Stimulated activated CD4-positive, alpha-beta T cell treated with anti-CD3 and anti-CD28 coated beads, Interleukin-15, amount 100 ng/mL, for 1 hour (primary cell): ENCODE measurements at regions not wholly inside any gene's neighbourhood (a gene's known extent, or its start where the extent isn't known, plus 50 kb on each side); places are given as distances from the start of the nearest gene placed in this dataset.
"Not testable (repeated sequence)": the region's sequence is repeated elsewhere in the genome, so short reads cannot be mapped to it uniquely, and the experiment has no call there.

Source experiments
- DNase-seq, 2 donors: peaks; one replicate each; pipeline ENCODE4 v3.0.0-alpha.2; 2020; ENCODE audit warnings: low read depth in 1 of 2, low spot score in 1 of 2

- DNase-seq, result no peak
Observed at GRCh38 chr17:5745111-5745813, 161.0 kb upstream of the NLRP1 start.

GRCh38 chr17:5747276-5747675 is 163.0 kb upstream of the NLRP1 start:
- DNase-seq, result no peak

DNA sequence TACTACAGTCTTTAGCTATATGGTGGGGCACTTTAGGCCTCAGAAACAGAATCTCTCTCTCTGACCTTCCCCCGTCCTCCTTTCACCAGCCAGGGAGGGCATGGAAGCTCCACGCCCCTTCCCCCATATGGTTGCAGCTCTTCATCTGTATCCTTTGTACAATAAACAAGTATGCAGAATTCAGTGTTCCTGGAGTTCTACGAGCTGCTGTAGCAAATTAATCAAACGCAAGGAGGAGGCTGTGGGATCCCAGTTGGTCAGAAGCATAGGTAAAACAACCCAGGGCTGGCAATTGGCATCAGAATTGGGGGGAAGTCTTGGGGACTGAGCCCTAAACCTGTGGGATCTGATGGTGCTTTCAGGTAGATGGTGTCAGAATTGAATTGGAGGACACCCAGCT is 163.7 kb upstream of the NLRP1 start:
- no peak for DNase-seq

DNA sequence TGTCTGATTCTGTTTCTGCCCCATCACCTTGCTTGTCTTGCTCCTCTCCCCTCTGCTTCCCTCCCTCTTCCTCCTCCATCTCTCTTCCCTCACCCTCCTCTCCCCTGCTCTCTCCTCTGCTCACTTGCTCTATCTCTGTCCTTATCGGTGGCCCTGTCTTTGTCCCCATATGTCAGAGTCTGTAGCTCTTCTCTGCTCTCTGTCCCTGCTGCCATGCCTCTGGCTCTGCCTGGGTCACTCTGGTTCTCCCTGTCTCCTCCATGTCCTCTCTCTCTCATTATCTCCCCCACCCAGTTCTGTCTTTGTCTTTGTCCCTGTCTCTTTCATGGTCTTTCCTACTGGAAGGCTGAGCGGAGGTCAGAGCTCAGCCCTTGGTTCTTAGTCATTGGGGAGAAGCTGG is 169.1 kb upstream of the NLRP1 start:
- DNase-seq, result no peak

- DNase-seq, result no peak
Observed at GRCh38 chr17:5757314-5757907, 173.1 kb upstream of the NLRP1 start.

DNA sequence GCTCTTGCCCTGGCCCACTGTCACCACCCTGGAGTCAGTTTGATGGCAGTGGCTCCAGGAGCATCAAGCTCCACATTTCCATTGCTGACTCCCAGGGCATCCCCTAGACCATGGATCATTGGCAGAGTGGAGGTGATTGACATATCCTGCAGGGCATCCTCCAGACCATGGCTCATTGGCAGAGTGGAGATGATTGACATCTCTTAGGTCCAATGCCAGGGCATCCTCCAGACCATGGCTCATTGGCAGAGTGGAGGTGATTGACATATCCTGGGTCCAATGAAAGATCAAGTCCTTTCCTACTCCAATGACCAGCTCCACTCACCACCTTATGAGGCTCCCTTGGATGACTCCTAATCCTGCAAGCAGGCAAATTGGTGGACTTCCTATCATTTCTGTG is 174.3 kb upstream of the NLRP1 start:
- DNase-seq, result no peak

DNA sequence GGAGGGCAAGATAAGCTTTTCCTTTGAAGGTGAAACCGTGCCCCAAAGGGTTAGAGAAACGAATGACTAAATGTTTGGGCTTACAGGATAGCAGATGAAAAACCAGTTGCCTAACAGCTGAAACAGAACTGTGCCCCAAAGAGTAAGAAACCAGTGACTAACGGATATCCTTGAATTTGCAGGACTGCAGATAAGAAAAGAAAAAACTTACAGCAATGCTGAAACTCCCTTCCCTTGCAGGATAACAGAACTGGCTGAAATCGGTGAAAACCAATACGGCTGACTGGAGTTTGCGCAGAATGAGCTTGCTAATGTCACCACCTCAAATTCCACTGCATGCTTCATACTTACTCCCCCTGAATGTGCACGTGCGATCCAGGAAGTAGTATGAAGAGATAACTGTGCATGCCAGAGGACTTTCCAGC is 175.2 kb upstream of the NLRP1 start:
- DNase-seq, result no peak

DNA sequence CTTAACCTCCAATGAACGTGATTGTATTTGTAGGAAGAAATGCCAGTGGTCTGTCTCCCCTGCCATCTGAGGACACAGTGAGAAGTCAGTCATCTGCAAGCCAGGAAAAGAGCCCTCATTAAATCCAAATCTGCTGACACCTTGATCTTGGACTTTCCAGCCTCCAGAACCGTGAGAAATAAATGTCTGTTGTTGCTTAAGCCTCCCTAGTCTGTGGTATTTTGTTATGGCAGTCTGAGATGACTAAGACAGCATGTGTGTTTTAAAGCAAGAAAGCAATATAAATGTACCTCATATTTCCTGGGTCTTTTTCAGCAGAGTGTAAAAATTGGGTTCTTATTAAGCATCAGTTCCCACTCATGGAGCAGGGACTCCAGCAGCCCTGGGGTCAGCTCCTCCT is 177.9 kb upstream of the NLRP1 start:
- DNase-seq, result no peak

- DNase-seq, result no peak
Observed at GRCh38 chr17:5763595-5764306, 179.4 kb upstream of the NLRP1 start.

- DNase-seq, result no peak
Observed at GRCh38 chr17:5769593-5770354, 185.5 kb upstream of the NLRP1 start.

DNA sequence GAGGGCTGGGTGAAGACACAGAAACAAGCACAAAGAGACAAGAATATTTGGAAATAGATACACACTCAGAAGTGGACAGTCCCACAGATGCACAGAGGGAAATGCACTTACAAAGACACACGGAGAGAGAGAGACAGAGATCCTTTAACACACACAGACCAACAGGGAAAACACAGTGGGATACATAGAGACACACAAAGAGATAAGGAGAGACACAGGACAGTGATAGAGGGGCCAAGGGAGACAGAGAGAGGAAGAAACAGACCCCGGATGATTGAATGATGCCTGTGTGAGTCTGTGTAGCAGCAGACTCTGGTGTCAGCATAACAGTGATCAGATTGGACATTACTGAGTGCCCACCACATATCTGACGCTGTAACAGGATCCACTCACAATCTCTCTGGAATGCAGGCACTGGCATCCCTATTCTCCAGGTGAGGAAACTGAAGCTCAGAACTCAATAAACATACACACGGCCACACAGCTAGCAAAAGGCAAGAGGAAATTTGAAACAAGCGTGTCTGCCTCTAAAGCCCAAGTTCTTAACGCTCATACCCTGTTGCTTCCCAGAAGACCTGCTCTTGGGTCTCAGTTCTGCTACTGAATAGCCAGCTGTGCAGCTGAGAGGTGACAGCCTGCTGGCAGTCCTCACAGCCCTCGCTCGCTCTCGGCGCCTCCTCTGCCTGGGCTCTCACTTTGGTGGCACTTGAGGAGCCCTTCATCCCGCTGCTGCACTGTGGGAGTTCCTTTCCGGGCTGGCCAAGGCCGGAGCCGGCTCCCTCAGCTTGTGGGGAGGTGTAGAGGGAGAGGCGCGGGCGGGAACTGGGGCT is 186.3 kb upstream of the NLRP1 start:
- no peak for DNase-seq

DNA sequence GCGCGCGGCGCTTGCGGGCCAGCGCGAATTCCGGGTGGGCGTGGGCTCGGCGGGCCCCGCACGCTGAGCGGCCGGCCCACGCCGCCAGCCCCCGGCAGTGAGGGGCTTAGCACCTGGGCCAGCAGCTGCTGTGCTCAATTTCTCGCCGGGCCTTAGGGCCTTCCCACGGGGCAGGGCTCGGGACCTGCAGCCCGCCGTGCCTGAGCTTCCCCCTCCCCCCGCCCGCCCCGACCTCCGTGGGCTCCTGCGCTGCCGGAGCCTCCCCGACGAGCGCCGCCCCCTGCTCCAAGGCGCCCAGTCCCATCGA is 186.9 kb upstream of the NLRP1 start:
- not testable (repeated sequence) for DNase-seq

- DNase-seq, result not testable (repeated sequence)
Observed at GRCh38 chr17:5772017-5772416, 187.7 kb upstream of the NLRP1 start.

DNA sequence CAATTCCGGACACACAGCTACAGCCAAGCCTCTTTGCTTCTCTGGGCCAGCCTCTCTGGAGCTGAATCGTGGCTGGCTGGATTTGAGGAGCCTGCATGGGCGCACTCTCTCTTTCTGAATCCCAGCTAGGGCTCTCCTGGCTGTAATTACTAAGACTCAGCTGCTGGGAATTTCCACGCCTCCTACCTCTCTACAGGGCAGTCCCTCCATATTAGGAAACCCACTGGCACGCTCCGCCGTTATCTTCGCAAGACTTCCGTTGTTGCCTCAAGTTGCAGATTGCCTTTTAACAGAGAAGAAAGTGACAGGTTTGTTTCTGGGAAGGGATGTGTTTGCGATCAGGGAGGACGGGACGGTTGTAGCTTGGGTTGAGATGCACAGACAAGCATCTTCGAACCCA is 188.4 kb upstream of the NLRP1 start:
- no peak for DNase-seq

- DNase-seq, result no peak
Observed at GRCh38 chr17:5773816-5774360, 189.6 kb upstream of the NLRP1 start.

DNA sequence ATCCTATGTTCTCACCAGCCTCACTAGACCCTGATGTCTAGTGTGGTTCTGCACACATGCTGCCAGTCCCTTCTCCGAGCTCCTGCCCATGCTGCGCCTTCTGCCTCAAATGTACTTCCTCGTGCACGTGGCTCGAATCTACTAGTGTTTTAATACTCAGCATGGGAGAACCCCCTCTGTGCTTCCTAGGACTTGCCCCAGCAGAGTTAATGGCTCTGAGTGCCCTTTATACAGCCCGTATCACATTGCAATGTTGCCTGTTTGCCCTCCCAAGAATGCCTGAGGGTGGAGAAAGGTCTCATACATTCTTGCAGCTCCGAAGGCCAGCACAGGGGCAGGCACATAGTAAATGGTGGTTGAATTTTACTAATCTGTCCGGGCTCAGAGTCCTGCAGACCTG is 190.8 kb upstream of the NLRP1 start:
- DNase-seq, result no peak

DNA sequence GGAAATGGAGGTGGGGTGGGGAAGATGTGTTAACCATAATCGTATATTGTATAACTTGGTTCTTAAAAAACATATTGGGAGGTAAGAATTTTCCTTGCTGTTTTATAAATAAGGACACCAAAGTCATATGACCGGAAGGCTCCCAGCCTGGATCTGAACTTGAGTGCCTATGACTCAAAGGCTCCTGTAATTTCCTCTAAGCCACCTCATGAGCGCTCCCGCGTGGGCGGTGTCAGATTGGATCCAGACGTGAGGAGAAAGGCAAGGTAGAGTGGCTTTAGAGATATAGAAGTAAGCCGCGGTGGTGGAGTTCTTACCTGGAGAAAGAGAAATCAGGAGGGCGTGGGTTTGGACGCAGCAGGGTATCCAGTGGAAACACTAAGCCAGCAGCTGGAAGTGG is 196.2 kb upstream of the NLRP1 start:
- DNase-seq, result no peak

DNA sequence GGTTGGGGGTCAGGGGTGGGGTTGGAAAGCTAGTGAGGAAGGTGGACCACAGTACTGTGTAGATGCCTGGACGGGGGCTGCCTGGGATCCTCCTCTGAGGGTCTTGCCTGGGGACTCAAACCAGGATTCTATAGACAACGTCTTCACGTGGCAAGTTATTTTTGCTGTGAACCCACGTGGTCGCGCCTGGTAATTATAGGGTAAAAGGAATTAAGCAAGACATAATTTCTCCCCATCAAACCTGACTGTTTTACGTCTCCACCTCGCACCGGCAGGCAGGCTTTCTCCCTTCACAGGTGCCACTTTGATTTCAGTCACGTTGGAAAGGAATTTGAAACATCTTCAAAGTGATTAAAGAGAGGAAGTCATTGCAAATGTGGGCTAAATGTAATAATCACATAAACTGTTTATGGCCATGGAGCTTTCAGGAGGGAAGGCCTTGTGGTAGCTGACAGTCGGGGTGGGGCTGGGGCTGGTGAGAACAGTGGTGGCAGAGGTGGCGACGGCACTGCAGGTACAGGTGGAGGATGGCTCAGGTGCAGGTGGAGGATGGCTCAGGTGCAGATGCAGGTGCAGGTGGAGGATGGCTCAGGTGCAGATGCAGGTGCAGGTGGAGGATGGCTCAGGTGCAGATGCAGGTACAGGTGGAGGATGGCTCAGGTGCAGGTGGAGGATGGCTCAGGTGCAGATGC is 197.1 kb upstream of the NLRP1 start:
- no peak for DNase-seq

DNA sequence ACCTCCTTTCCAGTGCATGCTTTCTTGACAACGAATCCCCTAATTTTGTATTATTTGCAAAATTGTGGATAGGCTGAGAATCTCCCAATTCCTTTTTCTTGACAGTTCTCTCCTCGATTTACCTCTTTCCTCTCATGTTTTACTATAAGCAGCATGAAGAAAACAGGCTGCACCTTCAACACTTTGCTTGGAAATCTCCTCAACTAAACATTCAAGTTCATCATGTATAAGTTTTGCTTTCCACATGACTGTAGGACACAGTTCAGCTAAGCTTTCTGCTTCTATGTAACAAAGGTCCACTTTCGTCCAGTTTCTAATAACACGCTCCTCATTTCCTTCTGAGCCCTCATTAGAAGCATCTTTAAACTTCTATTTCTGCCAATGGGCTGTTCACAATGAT is 199.0 kb upstream of the NLRP1 start:
- DNase-seq, result no peak

- DNase-seq, result no peak
Observed at GRCh38 chr17:5783851-5784250, 199.5 kb upstream of the NLRP1 start.
